Common myeloid progenitor, CD34-positive (primary cell): ENCODE measurements at regions not wholly inside any gene's neighbourhood (a gene's known extent, or its start where the extent isn't known, plus 50 kb on each side); places are given as distances from the start of the nearest gene placed in this dataset.
A peak's percentile ranks its signal among the peaks of the same experiment; 100 is the strongest.
"Not testable (repeated sequence)": the region's sequence is repeated elsewhere in the genome, so short reads cannot be mapped to it uniquely, and the experiment has no call there.

ENCODE experiments used
- CTCF ChIA-PET: fragments of 350-600 bp; sonication (Branson Sonifier 250); formaldehyde crosslinking; loops from one replicate; lab custom pipeline; 2021; ENCODE audit warnings: antibody characterized with exemption; lab: Charles Lee
- POLR2A ChIA-PET: fragments of 350-600 bp; sonication (Branson Sonifier 250); formaldehyde crosslinking; loops from one replicate; lab custom pipeline; 2021; ENCODE audit warnings: antibody characterized with exemption; lab: Charles Lee
- DNase-seq, 3 donors: peaks; one replicate each; pipeline versions ENCODE4 v3.0.0 to v3.0.0-alpha.2; 2013
- H3K27ac ChIP-seq, 2 experiments: 1 replicate in 1 of 2; 2 replicates in 1 of 2; pipeline ENCODE4 v1.7.0; 2013; ENCODE audit warnings: inconsistent platforms in 2 of 2, low read length in 2 of 2, mild to moderate bottlenecking in 2 of 2, low read depth in 1 of 2, moderate library complexity in 1 of 2; ENCODE audit not compliant: severe bottlenecking in 2 of 2, insufficient read depth in 1 of 2, poor library complexity in 1 of 2
- H3K27me3 ChIP-seq, 5 experiments: replicated peaks in 2 of 5; 1 replicate in 3 of 5; 2 replicates in 2 of 5; pipeline versions ENCODE4 v1.6.1 to v1.7.0; 2013; ENCODE audit warnings: low read length in 4 of 5, mild to moderate bottlenecking in 2 of 5, moderate library complexity in 2 of 5, inconsistent platforms in 1 of 5; ENCODE audit not compliant: insufficient read depth in 5 of 5, control insufficient read depth in 4 of 5
- H3K36me3 ChIP-seq, 4 experiments: 1 replicate in 2 of 4; 2 replicates in 2 of 4; pipeline versions ENCODE4 v1.6.1 to v1.7.0; 2013; ENCODE audit warnings: low read length in 3 of 4, control low read depth in 1 of 4, mild to moderate bottlenecking in 1 of 4; ENCODE audit not compliant: control insufficient read depth in 4 of 4, insufficient read depth in 4 of 4
- H3K4me1 ChIP-seq, 4 experiments: 1 replicate in 3 of 4; 2 replicates in 1 of 4; pipeline versions ENCODE4 v1.6.1 to v1.7.1; 2013; ENCODE audit warnings: low read length in 3 of 4, mild to moderate bottlenecking in 3 of 4, control low read depth in 1 of 4, inconsistent platforms in 1 of 4, moderate library complexity in 1 of 4; ENCODE audit not compliant: control insufficient read depth in 4 of 4, insufficient read depth in 4 of 4; ENCODE audit errors: control extremely low read depth in 1 of 4
- H3K4me3 ChIP-seq, 7 experiments: 1 replicate in 4 of 7; 2 replicates in 3 of 7; pipeline versions ENCODE4 v1.5.1 to v1.7.0; 2013; ENCODE audit warnings: mild to moderate bottlenecking in 7 of 7, low read length in 6 of 7, moderate library complexity in 6 of 7, inconsistent platforms in 2 of 7, low read depth in 2 of 7, control low read depth in 1 of 7; ENCODE audit not compliant: insufficient read depth in 4 of 7, control insufficient read depth in 1 of 7; ENCODE audit errors: extremely low read depth in 1 of 7
- H3K9me3 ChIP-seq, 5 experiments: 1 replicate in 4 of 5; 2 replicates in 1 of 5; pipeline versions ENCODE4 v1.6.1 to v1.7.1; 2013; ENCODE audit warnings: low read length in 4 of 5, mild to moderate bottlenecking in 2 of 5, inconsistent platforms in 1 of 5, low read depth in 1 of 5, moderate library complexity in 1 of 5; ENCODE audit not compliant: control insufficient read depth in 4 of 5, insufficient read depth in 2 of 5; ENCODE audit errors: control extremely low read depth in 1 of 5
- WGBS: methylation state at CpG from one replicate; pipeline ENCODE4 v1.1.5; 2013; ENCODE audit not compliant: insufficient coverage; 5-methylcytosine and 5-hydroxymethylcytosine counted together

- Histone ChIP-seq H3K27me3 (no peaks in the 10 kb centered on the region), H3K27ac (no peak overlapping the region), H3K36me3 (no peaks in the 10 kb centered on the region), H3K4me3 (no peak overlapping the region), H3K4me1 (no peaks in the 10 kb centered on the region), H3K9me3 (no peaks in the 10 kb centered on the region)
- POLR2A ChIA-PET: no interaction called here
- CTCF ChIA-PET: no interaction called here
- DNase-seq: no peak
Measured at GRCh38 chr5:23755906-23756305, 248.5 kb downstream of the PRDM9 start.

- Histone ChIP-seq H3K4me1 (no peaks in the 10 kb centered on the region), H3K27ac (no peak overlapping the region), H3K9me3 (no peaks in the 10 kb centered on the region), H3K36me3 (no peaks in the 10 kb centered on the region), H3K27me3 (no peaks in the 10 kb centered on the region), H3K4me3 (no peak overlapping the region)
- CTCF ChIA-PET: no interaction called here
- no peak for DNase-seq
- POLR2A ChIA-PET: no interaction called here
- 96% methylated on average over 2 of the region's 3 CpGs for WGBS
Measured at GRCh38 chr5:23756779-23757178, 249.4 kb downstream of the PRDM9 start.

- WGBS: no CpG with 5 or more reads among the region's 1 CpG
- ChIA-PET POLR2A (no interaction called here), CTCF (no interaction called here)
- Histone ChIP-seq H3K27me3 (no peaks in the 10 kb centered on the region), H3K27ac (no peak overlapping the region), H3K9me3 (no peaks in the 10 kb centered on the region), H3K4me1 (no peaks in the 10 kb centered on the region), H3K36me3 (no peaks in the 10 kb centered on the region), H3K4me3 (no peak overlapping the region)
- DNase-seq: no peak
Measured at GRCh38 chr5:23763170-23763569, 255.8 kb downstream of the PRDM9 start.

GRCh38 chr5:23776684-23777083, 269.3 kb downstream of the PRDM9 start:
- Histone ChIP-seq H3K4me1 (no peaks in the 10 kb centered on the region), H3K36me3 (no peaks in the 10 kb centered on the region), H3K9me3 (no peaks in the 10 kb centered on the region), H3K27me3 (no peaks in the 10 kb centered on the region), H3K27ac (no peak overlapping the region), H3K4me3 (no peak overlapping the region)
- ChIA-PET POLR2A (no interaction called here), CTCF (no interaction called here)
- no peak for DNase-seq
- WGBS: 85% methylated on average over 3 of the region's 3 CpGs

- H3K9me3 ChIP-seq, POLR2A ChIA-PET, DNase-seq, H3K36me3 ChIP-seq, H3K4me1 ChIP-seq, H3K4me3 ChIP-seq, H3K27ac ChIP-seq, CTCF ChIA-PET, H3K27me3 ChIP-seq: not testable (repeated sequence)
- 100% methylated on average over 4 of the region's 4 CpGs for WGBS
Measured at GRCh38 chr5:23800307-23800706, 292.9 kb downstream of the PRDM9 start.

GRCh38 chr5:23820765-23821471, 313.5 kb downstream of the PRDM9 start:
- WGBS: 81% methylated on average over 2 of the region's 5 CpGs
- CTCF ChIA-PET: interaction anchor here (1.5 kb wide), 1 partner anchor 15 kb away, joined by 5 read pairs; no protein-coding TSS in a partner anchor

GRCh38 chr5:23823521-23823920, 316.1 kb downstream of the PRDM9 start:
- CTCF ChIA-PET: interaction anchor here (1.1 to 1.6 kb wide), 2 partner anchors 11 to 287 kb away, joined by 3 read pairs; no protein-coding TSS in a partner anchor
- Histone ChIP-seq H3K4me1 (no peaks in the 10 kb centered on the region), H3K27me3 (no peaks in the 10 kb centered on the region), H3K27ac (no peak overlapping the region), H3K36me3 (no peaks in the 10 kb centered on the region), H3K9me3 (no peaks in the 10 kb centered on the region), H3K4me3 (no peak overlapping the region)
- POLR2A ChIA-PET: no interaction called here
- WGBS: 94% methylated on average over 8 of the region's 8 CpGs
- DNase-seq: no peak

More at GRCh38 chr5:23820765-23821471, 313.5 kb downstream of the PRDM9 start:
- no peak overlapping the region for H3K4me3 ChIP-seq
- no peaks in the 10 kb centered on the region for H3K4me1 ChIP-seq
- POLR2A ChIA-PET: no interaction called here
- no peaks in the 10 kb centered on the region for H3K9me3 ChIP-seq
- no peaks in the 10 kb centered on the region for H3K36me3 ChIP-seq
- H3K27me3 ChIP-seq: no peaks in the 10 kb centered on the region
- DNase-seq: peak in 2 of 3 donors; percentile 22 to 28
- no peak overlapping the region for H3K27ac ChIP-seq
